ENCODE measurements at regions not wholly inside any gene's neighbourhood (a gene's known extent, or its start where the extent isn't known, plus 50 kb on each side); places are given as distances from the start of the nearest gene placed in this dataset.

- no peak overlapping the region for H3K4me3 Mint-ChIP-seq
- H3K9me3 Mint-ChIP-seq, result no peaks in the 10 kb centered on the region
- H3K4me1 Mint-ChIP-seq, result no peaks in the 10 kb centered on the region
- DNase-seq (no peak), ATAC-seq (no peak)
- H3K27me3 Mint-ChIP-seq, result no peaks in the 10 kb centered on the region
- no peak overlapping the region for H3K27ac Mint-ChIP-seq
Measured at GRCh38 chr17:54785643-54786268, 114.9 kb upstream of the TOM1L1 start.

GRCh38 chr17:54789101-54789880, 111.4 kb upstream of the TOM1L1 start:
- H3K4me3 Mint-ChIP-seq, result no peak overlapping the region
- no peak for ATAC-seq
- DNase-seq, result no peak
- no peaks in the 10 kb centered on the region for H3K4me1 Mint-ChIP-seq
- no peak overlapping the region for H3K27ac Mint-ChIP-seq
- no peaks in the 10 kb centered on the region for H3K27me3 Mint-ChIP-seq
- H3K9me3 Mint-ChIP-seq, result no peaks in the 10 kb centered on the region

- DNase-seq (no peak), ATAC-seq (no peak)
- H3K9me3 Mint-ChIP-seq, result no peaks in the 10 kb centered on the region
- no peaks in the 10 kb centered on the region for H3K4me1 Mint-ChIP-seq
- no peaks in the 10 kb centered on the region for H3K27me3 Mint-ChIP-seq
- no peak overlapping the region for H3K27ac Mint-ChIP-seq
- H3K4me3 Mint-ChIP-seq, result no peak overlapping the region
Measured at GRCh38 chr17:54793271-54793670, 107.4 kb upstream of the TOM1L1 start.

- H3K4me1 Mint-ChIP-seq, result no peaks in the 10 kb centered on the region
- DNase-seq (no peak), ATAC-seq (no peak)
- H3K27me3 Mint-ChIP-seq, result no peaks in the 10 kb centered on the region
- peaks cover 0 to 5% of the 10 kb centered on the region in 2 donors for H3K9me3 Mint-ChIP-seq
- no peak overlapping the region for H3K27ac Mint-ChIP-seq
- H3K4me3 Mint-ChIP-seq, result no peak overlapping the region
Measured at GRCh38 chr17:54795046-54795445, 105.6 kb upstream of the TOM1L1 start.

GRCh38 chr17:54807331-54807730, 93.3 kb upstream of the TOM1L1 start:
- peaks cover 0 to 4% of the 10 kb centered on the region in 2 donors for H3K9me3 Mint-ChIP-seq
- H3K27ac Mint-ChIP-seq, result no peak overlapping the region
- no peaks in the 10 kb centered on the region for H3K27me3 Mint-ChIP-seq
- DNase-seq (no peak), ATAC-seq (no peak)
- no peaks in the 10 kb centered on the region for H3K4me1 Mint-ChIP-seq
- no peak overlapping the region for H3K4me3 Mint-ChIP-seq

GRCh38 chr17:54813896-54814295, 86.8 kb upstream of the TOM1L1 start:
- DNase-seq (no peak), ATAC-seq (no peak)
- Mint-ChIP-seq H3K4me3 (no peak overlapping the region), H3K4me1 (no peaks in the 10 kb centered on the region), H3K9me3 (no peaks in the 10 kb centered on the region), H3K27me3 (no peaks in the 10 kb centered on the region), H3K27ac (no peak overlapping the region)

- Mint-ChIP-seq H3K27ac (no peak overlapping the region), H3K9me3 (no peaks in the 10 kb centered on the region), H3K4me3 (no peak overlapping the region), H3K27me3 (no peaks in the 10 kb centered on the region), H3K4me1 (no peaks in the 10 kb centered on the region)
- ATAC-seq (no peak), DNase-seq (no peak)
Measured at GRCh38 chr17:54814371-54814770, 86.3 kb upstream of the TOM1L1 start.

- no peak for ATAC-seq
- no peak for DNase-seq
- no peaks in the 10 kb centered on the region for H3K27me3 Mint-ChIP-seq
- no peaks in the 10 kb centered on the region for H3K4me1 Mint-ChIP-seq
- no peak overlapping the region for H3K4me3 Mint-ChIP-seq
- peaks cover 0 to 7% of the 10 kb centered on the region in 2 donors for H3K9me3 Mint-ChIP-seq
- no peak overlapping the region for H3K27ac Mint-ChIP-seq
Measured at GRCh38 chr17:54834086-54834485, 66.6 kb upstream of the TOM1L1 start.

- DNase-seq (no peak), ATAC-seq (no peak)
- Mint-ChIP-seq H3K4me1 (no peaks in the 10 kb centered on the region), H3K9me3 (peaks cover 0 to 7% of the 10 kb centered on the region in 2 donors), H3K4me3 (no peak overlapping the region), H3K27me3 (no peaks in the 10 kb centered on the region), H3K27ac (peak overlapping the region in 1 of 2 donors; percentile 40)
Measured at GRCh38 chr17:54835015-54835414, 65.6 kb upstream of the TOM1L1 start.

- no peaks in the 10 kb centered on the region for H3K4me1 Mint-ChIP-seq
- H3K27ac Mint-ChIP-seq, result no peak overlapping the region
- DNase-seq (no peak), ATAC-seq (no peak)
- H3K27me3 Mint-ChIP-seq, result peaks cover 4% of the 10 kb centered on the region
- no peak overlapping the region for H3K4me3 Mint-ChIP-seq
- peaks cover 0 to 7% of the 10 kb centered on the region in 2 donors for H3K9me3 Mint-ChIP-seq
Measured at GRCh38 chr17:54836723-54837462, 63.8 kb upstream of the TOM1L1 start.

GRCh38 chr17:54838651-54839421, 61.8 kb upstream of the TOM1L1 start:
- peaks cover 9% of the 10 kb centered on the region for H3K27me3 Mint-ChIP-seq
- H3K4me1 Mint-ChIP-seq, result no peaks in the 10 kb centered on the region
- ATAC-seq (no peak), DNase-seq (no peak)
- H3K4me3 Mint-ChIP-seq, result no peak overlapping the region
- H3K9me3 Mint-ChIP-seq, result peaks cover 0 to 7% of the 10 kb centered on the region in 2 donors
- H3K27ac Mint-ChIP-seq, result no peak overlapping the region

- Mint-ChIP-seq H3K4me1 (no peaks in the 10 kb centered on the region), H3K27ac (no peak overlapping the region), H3K9me3 (peaks cover 0 to 7% of the 10 kb centered on the region in 2 donors), H3K4me3 (no peak overlapping the region), H3K27me3 (peaks cover 9% of the 10 kb centered on the region)
- ATAC-seq (no peak), DNase-seq (no peak)
Measured at GRCh38 chr17:54839447-54839846, 61.2 kb upstream of the TOM1L1 start.

GRCh38 chr17:54840885-54841591, 59.6 kb upstream of the TOM1L1 start:
- H3K9me3 Mint-ChIP-seq, result peaks cover 0 to 7% of the 10 kb centered on the region in 2 donors

GRCh38 chr17:54841656-54842055, 59.0 kb upstream of the TOM1L1 start:
- ATAC-seq, result no peak
- no peaks in the 10 kb centered on the region for H3K4me1 Mint-ChIP-seq
- peaks cover 0 to 2% of the 10 kb centered on the region in 2 donors for H3K9me3 Mint-ChIP-seq
- DNase-seq, result no peak
- peaks cover 9% of the 10 kb centered on the region for H3K27me3 Mint-ChIP-seq
- no peak overlapping the region for H3K27ac Mint-ChIP-seq
- no peak overlapping the region for H3K4me3 Mint-ChIP-seq

More at GRCh38 chr17:54840885-54841591, 59.6 kb upstream of the TOM1L1 start:
- H3K27ac Mint-ChIP-seq, result no peak overlapping the region
- no peaks in the 10 kb centered on the region for H3K4me1 Mint-ChIP-seq
- H3K27me3 Mint-ChIP-seq, result peaks cover 9% of the 10 kb centered on the region
- no peak overlapping the region for H3K4me3 Mint-ChIP-seq
- DNase-seq, result no peak
- ATAC-seq, result no peak

- Mint-ChIP-seq H3K4me3 (no peak overlapping the region), H3K27me3 (peaks cover 9% of the 10 kb centered on the region), H3K4me1 (no peaks in the 10 kb centered on the region), H3K27ac (no peak overlapping the region), H3K9me3 (no peaks in the 10 kb centered on the region)
- DNase-seq (no peak), ATAC-seq (no peak)
Measured at GRCh38 chr17:54844233-54844632, 56.4 kb upstream of the TOM1L1 start.
